Smooth muscle cell (in vitro differentiated cells): ENCODE measurements at regions not wholly inside any gene's neighbourhood (a gene's known extent, or its start where the extent isn't known, plus 50 kb on each side); places are given as distances from the start of the nearest gene placed in this dataset.
"Not testable (repeated sequence)": the region's sequence is repeated elsewhere in the genome, so short reads cannot be mapped to it uniquely, and the experiment has no call there.

Experiments used
- DNase-seq: peaks from one replicate; lab custom pipeline; 2025; ENCODE audit not compliant: unreplicated experiment; lab: John Stamatoyannopoulos, UW
- H2AFZ ChIP-seq: fragments of 200-600 bp; sonication (generic); 2 replicates; pipeline ENCODE4 v1.6.0; 2016; ENCODE audit warnings: antibody characterized with exemption, low read depth, mild to moderate bottlenecking
- H3F3A ChIP-seq: fragments of 200-600 bp; sonication (generic); 2 replicates; pipeline ENCODE4 v1.6.0; 2017; ENCODE audit warnings: antibody characterized with exemption, low read depth
- H3K27ac ChIP-seq: fragments of 200-600 bp; sonication (generic); 2 replicates; pipeline ENCODE4 v1.5.1; 2016; ENCODE audit warnings: low read depth, mild to moderate bottlenecking
- H3K27me3 ChIP-seq: fragments of 200-600 bp; sonication (generic); 2 replicates; pipeline ENCODE4 v1.6.1; 2016; ENCODE audit warnings: low read depth, mild to moderate bottlenecking
- H3K36me3 ChIP-seq: fragments of 200-600 bp; sonication (generic); 2 replicates; pipeline ENCODE4 v1.5.1; 2016; ENCODE audit warnings: low read depth
- H3K4me1 ChIP-seq: fragments of 200-600 bp; sonication (generic); 2 replicates; pipeline ENCODE4 v1.5.1; 2016; ENCODE audit warnings: low read depth
- H3K4me2 ChIP-seq: fragments of 200-600 bp; sonication (generic); 2 replicates; pipeline ENCODE4 v1.6.0; 2016; ENCODE audit warnings: mild to moderate bottlenecking
- H3K4me3 ChIP-seq: fragments of 200-600 bp; sonication (generic); 2 replicates; pipeline ENCODE4 v1.5.1; 2016; ENCODE audit warnings: mild to moderate bottlenecking
- H3K79me2 ChIP-seq: fragments of 200-600 bp; sonication (generic); 2 replicates; pipeline ENCODE4 v1.6.0; 2016; ENCODE audit warnings: low read depth, mild to moderate bottlenecking
- H3K9ac ChIP-seq: fragments of 200-600 bp; sonication (generic); 2 replicates; pipeline ENCODE4 v1.6.0; 2016; ENCODE audit warnings: low read depth
- H3K9me3 ChIP-seq: fragments of 200-600 bp; sonication (generic); replicated peaks from 2 replicates; pipeline ENCODE4 v1.5.1; 2016; ENCODE audit warnings: low read depth
- H4K20me1 ChIP-seq: fragments of 200-600 bp; sonication (generic); 2 replicates; pipeline ENCODE4 v1.6.0; 2016; ENCODE audit warnings: low read depth
- CTCF ChIP-seq: fragments of 200-600 bp; sonication (generic); IDR thresholded peaks from 2 replicates; pipeline ENCODE4 v1.5.1; 2017; ENCODE audit warnings: borderline replicate concordance, mild to moderate bottlenecking, antibody characterized with exemption; ENCODE audit not compliant: insufficient read depth, poor library complexity, severe bottlenecking
- WGBS: methylation state at CpG from one replicate; pipeline ENCODE4 v1.1.7; 2016; ENCODE audit warnings: low lambda C conversion rate; 5-methylcytosine and 5-hydroxymethylcytosine counted together

DNA sequence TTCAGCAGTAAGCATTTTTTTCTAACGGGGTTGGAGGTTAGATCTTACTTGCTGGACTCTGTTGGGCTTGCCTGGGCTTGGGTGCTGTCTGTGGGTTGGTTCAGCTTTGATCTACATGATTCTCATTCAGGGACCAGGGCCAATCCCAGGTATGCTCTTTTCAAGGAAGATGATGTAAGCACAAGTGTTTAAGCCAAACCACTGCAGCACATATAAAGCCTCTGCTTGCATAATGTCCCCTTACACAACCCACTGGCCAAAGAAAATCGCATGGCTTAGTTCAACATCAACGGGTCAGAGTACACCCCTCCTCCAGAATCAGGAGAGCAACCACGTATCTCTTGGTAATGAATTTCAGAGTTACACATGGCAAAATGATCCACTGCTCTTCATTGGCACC lies 83.9 kb downstream of the DNAJB9 start:
- no peaks in the 10 kb centered on the region for H3K79me2 ChIP-seq
- no peak overlapping the region for H3K4me2 ChIP-seq
- no peaks in the 10 kb centered on the region for H3K27me3 ChIP-seq
- H3K9me3 ChIP-seq, result no peaks in the 10 kb centered on the region
- no peaks in the 10 kb centered on the region for H3K4me1 ChIP-seq
- H3K9ac ChIP-seq, result no peak overlapping the region
- no peak for TF ChIP-seq CTCF
- 86% methylated on average over 4 of the region's 4 CpGs for WGBS
- no peak for DNase-seq
- H3F3A ChIP-seq, result no peaks in the 10 kb centered on the region
- H3K27ac ChIP-seq, result no peak overlapping the region
- H4K20me1 ChIP-seq, result no peaks in the 10 kb centered on the region
- no peak overlapping the region for H2AFZ ChIP-seq
- no peak overlapping the region for H3K4me3 ChIP-seq
- H3K36me3 ChIP-seq, result no peaks in the 10 kb centered on the region

DNA sequence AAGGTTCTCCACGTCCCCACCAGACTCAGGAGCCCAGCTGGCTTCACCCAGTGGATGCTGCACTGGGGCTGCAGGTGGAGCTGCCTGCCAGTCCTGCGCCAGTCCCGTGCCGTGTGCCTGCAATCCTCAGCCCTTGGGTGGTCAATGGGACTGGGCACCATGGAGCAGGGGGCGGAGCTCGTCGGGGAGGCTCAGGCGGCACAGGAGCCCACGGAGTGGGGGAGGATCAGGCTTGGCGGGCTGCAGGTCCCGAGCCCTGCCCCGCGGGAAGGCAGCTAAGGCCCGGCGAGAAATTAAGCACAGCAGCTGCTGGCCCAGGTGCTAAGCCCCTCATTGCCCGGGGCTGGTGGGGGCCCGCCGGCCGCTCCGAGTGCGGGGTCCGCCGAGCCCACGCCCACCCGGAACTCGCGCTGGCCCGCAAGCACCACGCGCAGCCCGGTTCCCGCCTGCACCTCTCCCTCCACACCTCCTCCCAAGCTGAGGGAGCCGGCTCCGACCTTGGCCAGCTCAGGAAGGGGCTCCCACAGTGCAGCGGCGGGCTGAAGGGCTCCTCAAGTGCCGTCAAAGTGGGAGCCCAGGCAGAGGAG lies 87.6 kb downstream of the DNAJB9 start:
- not testable (repeated sequence) for H3K36me3 ChIP-seq, H3K4me3 ChIP-seq, H3K9ac ChIP-seq, H3F3A ChIP-seq, H3K27ac ChIP-seq, H3K79me2 ChIP-seq, H3K9me3 ChIP-seq, H4K20me1 ChIP-seq, DNase-seq, H3K4me1 ChIP-seq, H3K27me3 ChIP-seq, H3K4me2 ChIP-seq, H2AFZ ChIP-seq
- WGBS, result 95% methylated on average over 24 of the region's 37 CpGs

GRCh38 chr7:108659261-108659660 lies 89.6 kb downstream of the DNAJB9 start:
- Histone ChIP-seq H3K4me2 (no peak overlapping the region), H3K27me3 (peaks cover 5% of the 10 kb centered on the region), H3K4me1 (no peaks in the 10 kb centered on the region), H3K4me3 (no peak overlapping the region), H3K9me3 (no peaks in the 10 kb centered on the region), H3K9ac (no peak overlapping the region), H2AFZ (no peak overlapping the region), H3F3A (no peaks in the 10 kb centered on the region), H4K20me1 (no peaks in the 10 kb centered on the region), H3K79me2 (no peaks in the 10 kb centered on the region), H3K27ac (no peak overlapping the region), H3K36me3 (no peaks in the 10 kb centered on the region)
- no peak for DNase-seq
- WGBS, result 66% methylated on average over 3 of the region's 3 CpGs
- no peak for TF ChIP-seq CTCF

DNA sequence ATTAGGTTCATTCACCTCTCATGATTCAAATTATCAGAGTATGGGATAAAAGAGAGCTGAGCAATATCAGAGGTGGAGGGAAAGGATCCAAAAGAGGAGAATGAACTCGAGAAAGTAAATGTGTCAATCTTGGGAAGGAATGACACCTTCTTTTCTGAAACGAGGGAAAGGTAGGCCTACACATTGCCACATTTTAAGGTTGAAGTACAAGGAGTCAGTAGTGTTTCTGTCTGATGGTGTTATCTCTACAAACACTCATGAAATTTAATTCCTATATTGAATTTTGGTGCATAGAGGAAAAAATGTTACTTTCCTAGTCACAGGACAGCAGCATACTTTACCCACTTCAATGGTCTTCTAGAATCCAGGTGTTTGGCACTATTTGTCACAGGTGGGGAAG lies 90.2 kb downstream of the DNAJB9 start:
- H4K20me1 ChIP-seq, result no peaks in the 10 kb centered on the region
- no peaks in the 10 kb centered on the region for H3K9me3 ChIP-seq
- TF ChIP-seq CTCF, result no peak
- DNase-seq, result no peak
- no peak overlapping the region for H2AFZ ChIP-seq
- H3K9ac ChIP-seq, result no peak overlapping the region
- H3K27ac ChIP-seq, result no peak overlapping the region
- H3K4me3 ChIP-seq, result no peak overlapping the region
- H3F3A ChIP-seq, result no peaks in the 10 kb centered on the region
- H3K4me2 ChIP-seq, result no peak overlapping the region
- no peaks in the 10 kb centered on the region for H3K79me2 ChIP-seq
- peaks cover 5% of the 10 kb centered on the region for H3K27me3 ChIP-seq
- WGBS, result 76% methylated on average over 2 of the region's 2 CpGs
- H3K36me3 ChIP-seq, result no peaks in the 10 kb centered on the region
- H3K4me1 ChIP-seq, result no peaks in the 10 kb centered on the region
